Adrenal gland (tissue), 9 donors: ENCODE measurements at regions not wholly inside any gene's neighbourhood (a gene's known extent, or its start where the extent isn't known, plus 50 kb on each side); places are given as distances from the start of the nearest gene placed in this dataset.

Source experiments
- DNase-seq, 7 donors: peaks; one replicate each; pipeline ENCODE4 v3.0.0-alpha.2; 2019 to 2020
- H3K27ac ChIP-seq, 5 donors: fragments of 200-600 bp; sonication (generic) in 4 of 5; 1 replicate in 3 of 5; 2 replicates in 2 of 5; pipeline versions ENCODE4 v1.5.1 to v1.8.0; 2016 to 2020; ENCODE audit warnings: mild to moderate bottlenecking in 1 of 5
- H3K27me3 ChIP-seq: fragments of 200-600 bp; 2 replicates; pipeline ENCODE4 v1.8.0; 2021
- H3K36me3 ChIP-seq, 2 donors: fragments of 200-600 bp; replicated peaks in 1 of 2; 1 replicate in 1 of 2; 2 replicates in 1 of 2; pipeline versions ENCODE4 v1.5.1 to v1.8.0; 2018 to 2022
- H3K4me1 ChIP-seq, 2 donors: fragments of 200-600 bp; replicated peaks in 1 of 2; 1 replicate in 1 of 2; 2 replicates in 1 of 2; pipeline versions ENCODE4 v1.5.1 to v1.8.0; 2018 to 2021
- H3K4me3 ChIP-seq, 4 donors: fragments of 200-600 bp; sonication (generic) in 3 of 4; one replicate each; pipeline ENCODE4 v1.5.1; 2016 to 2018
- H3K9me3 ChIP-seq, 3 donors: fragments of 200-600 bp; sonication (generic) in 1 of 3; replicated peaks in 1 of 3; 1 replicate in 2 of 3; 2 replicates in 1 of 3; pipeline versions ENCODE4 v1.5.1 to v1.8.0; 2016 to 2021
- POLR2A ChIP-seq, 2 donors: fragments of 450-650 bp; IDR thresholded peaks; one replicate each; pipeline ENCODE4 v1.6.1; 2017; ENCODE audit warnings: antibody characterized with exemption in 2 of 2, mild to moderate bottlenecking in 2 of 2, moderate library complexity in 1 of 2
- WGBS, 4 donors: extraction: QIAGEN DNeasy Blood & Tissue Kit in 2 of 4; methylation state at CpG; one replicate each; pipeline versions ENCODE4 v1.1.5 to v1.1.7; 2013 to 2017; 5-methylcytosine and 5-hydroxymethylcytosine counted together
- intact Hi-C, 2 donors: fragments of 100-400 bp; cut with DNase I; formaldehyde crosslinking; loops; one replicate each; pipeline versions ENCODE4 v1.14.1 to v1.15.0; 2022 to 2023
- TF ChIP-seq, protein P1 (sequence below), 6 experiments: fragments of 450-650 bp in 4 of 6; fragments of 200-600 bp in 2 of 6; sonication (generic) in 1 of 6; IDR thresholded peaks; 1 replicate in 5 of 6; 2 replicates in 1 of 6; pipeline versions ENCODE4 v1.5.1 to v1.8.0; 2016 to 2021; ENCODE audit warnings: antibody characterized with exemption in 6 of 6, mild to moderate bottlenecking in 2 of 6, moderate library complexity in 1 of 6
- donor health status: healthy with polysubstance abuse.
- donor health status: Bipolar disorder and iron deficiency.
- donor health status: DM: yes; HTN: yes; CAD: no.
- donor health status: DM: no; HTN: no; CAD: no.
- donor health status: DM: no; HTN: no; CAD: no.

DNA sequence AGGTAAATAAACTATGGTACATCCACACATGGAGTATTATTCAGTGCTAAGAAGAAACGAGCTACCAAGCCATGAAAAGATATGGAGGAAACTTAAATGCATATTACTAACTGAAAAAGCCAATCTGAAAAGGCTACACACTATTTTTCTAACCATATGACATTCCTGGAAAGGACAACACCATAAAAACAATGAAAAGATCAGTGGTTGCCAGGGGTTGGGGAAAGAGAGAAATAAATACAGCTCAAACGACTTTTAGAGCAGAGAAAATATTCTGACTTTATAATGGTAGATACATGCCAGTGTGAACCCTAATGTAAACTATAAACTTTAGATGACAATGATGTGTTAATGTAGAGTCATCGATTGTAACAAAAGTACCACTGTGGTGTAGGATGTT lies 225.9 kb upstream of the BTBD3 start:
- H3K4me3 ChIP-seq: no peak overlapping the region
- peaks cover 0 to 7% of the 10 kb centered on the region in 2 donors for H3K4me1 ChIP-seq
- TF ChIP-seq, protein P1, sequence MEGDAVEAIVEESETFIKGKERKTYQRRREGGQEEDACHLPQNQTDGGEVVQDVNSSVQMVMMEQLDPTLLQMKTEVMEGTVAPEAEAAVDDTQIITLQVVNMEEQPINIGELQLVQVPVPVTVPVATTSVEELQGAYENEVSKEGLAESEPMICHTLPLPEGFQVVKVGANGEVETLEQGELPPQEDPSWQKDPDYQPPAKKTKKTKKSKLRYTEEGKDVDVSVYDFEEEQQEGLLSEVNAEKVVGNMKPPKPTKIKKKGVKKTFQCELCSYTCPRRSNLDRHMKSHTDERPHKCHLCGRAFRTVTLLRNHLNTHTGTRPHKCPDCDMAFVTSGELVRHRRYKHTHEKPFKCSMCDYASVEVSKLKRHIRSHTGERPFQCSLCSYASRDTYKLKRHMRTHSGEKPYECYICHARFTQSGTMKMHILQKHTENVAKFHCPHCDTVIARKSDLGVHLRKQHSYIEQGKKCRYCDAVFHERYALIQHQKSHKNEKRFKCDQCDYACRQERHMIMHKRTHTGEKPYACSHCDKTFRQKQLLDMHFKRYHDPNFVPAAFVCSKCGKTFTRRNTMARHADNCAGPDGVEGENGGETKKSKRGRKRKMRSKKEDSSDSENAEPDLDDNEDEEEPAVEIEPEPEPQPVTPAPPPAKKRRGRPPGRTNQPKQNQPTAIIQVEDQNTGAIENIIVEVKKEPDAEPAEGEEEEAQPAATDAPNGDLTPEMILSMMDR (IDR thresholded peaks at IDR 0.05): no peak
- TF ChIP-seq POLR2A (IDR thresholded peaks at IDR 0.05): no peak
- 72 to 78% (median 74%) methylated on average over 3 of the region's 3 CpGs for WGBS, 4 donors
- H3K9me3 ChIP-seq: no peaks in the 10 kb centered on the region
- intact Hi-C loops: no loop called here
- no peaks in the 10 kb centered on the region for H3K36me3 ChIP-seq
- H3K27ac ChIP-seq: no peak overlapping the region
- no peaks in the 10 kb centered on the region for H3K27me3 ChIP-seq
- DNase-seq: no peak

DNA sequence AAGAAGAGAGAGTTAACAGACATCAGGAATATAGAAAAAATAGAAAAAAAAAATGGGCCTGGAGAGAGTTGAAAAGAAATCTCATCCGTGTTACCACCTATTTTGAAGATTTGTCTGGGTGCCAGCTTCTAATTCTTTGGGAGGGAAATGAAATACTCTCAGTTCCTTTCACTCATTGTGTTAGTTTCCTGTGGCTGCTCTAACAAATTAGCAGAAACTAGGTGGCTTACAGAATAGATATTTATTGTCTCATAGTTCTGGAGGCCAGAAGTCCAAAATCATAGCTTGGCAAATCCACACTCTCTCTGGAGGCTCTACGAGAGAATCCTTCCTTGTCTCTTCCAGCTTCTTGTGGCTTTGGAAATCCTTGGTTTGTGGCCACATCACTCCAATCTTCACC lies 225.1 kb upstream of the BTBD3 start:
- no peak overlapping the region for H3K27ac ChIP-seq
- WGBS, 4 donors: 64 to 75% (median 69%) methylated on average over 2 of the region's 2 CpGs
- DNase-seq: no peak
- no peaks in the 10 kb centered on the region for H3K27me3 ChIP-seq
- no peaks in the 10 kb centered on the region for H3K4me1 ChIP-seq
- H3K9me3 ChIP-seq: no peaks in the 10 kb centered on the region
- TF ChIP-seq, protein P1 (IDR thresholded peaks at IDR 0.05): no peak
- no peak for TF ChIP-seq POLR2A (IDR thresholded peaks at IDR 0.05)
- H3K36me3 ChIP-seq: no peaks in the 10 kb centered on the region
- no peak overlapping the region for H3K4me3 ChIP-seq
- intact Hi-C loops: no loop called here

DNA sequence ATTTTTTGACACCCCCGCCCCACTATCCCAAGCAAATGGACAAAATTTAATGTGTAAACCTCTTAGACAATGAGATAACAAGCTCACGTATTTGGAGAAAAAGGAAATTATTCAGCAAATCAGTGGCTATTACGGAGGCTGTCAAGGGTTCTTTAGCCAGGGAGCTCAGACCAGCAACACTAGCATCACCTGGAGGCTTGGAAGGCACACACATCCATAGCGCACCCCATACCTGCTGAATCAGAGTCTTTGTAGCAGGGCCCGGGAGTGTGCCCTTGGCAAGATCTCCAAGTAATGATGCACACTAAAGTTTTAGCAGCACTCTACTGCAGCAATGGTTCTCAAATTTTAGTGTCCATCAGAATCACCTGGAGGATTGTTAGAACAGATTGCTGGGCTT lies 223.2 kb upstream of the BTBD3 start:
- TF ChIP-seq POLR2A (IDR thresholded peaks at IDR 0.05): no peak
- TF ChIP-seq, protein P1 (IDR thresholded peaks at IDR 0.05): no peak
- DNase-seq: no peak
- intact Hi-C loops: no loop called here
- no peaks in the 10 kb centered on the region for H3K9me3 ChIP-seq
- H3K27ac ChIP-seq: no peak overlapping the region
- H3K36me3 ChIP-seq: no peaks in the 10 kb centered on the region
- H3K4me1 ChIP-seq: no peaks in the 10 kb centered on the region
- no peaks in the 10 kb centered on the region for H3K27me3 ChIP-seq
- 91 to 94% (median 93%) methylated on average over 5 of the region's 5 CpGs for WGBS, 4 donors
- no peak overlapping the region for H3K4me3 ChIP-seq

DNA sequence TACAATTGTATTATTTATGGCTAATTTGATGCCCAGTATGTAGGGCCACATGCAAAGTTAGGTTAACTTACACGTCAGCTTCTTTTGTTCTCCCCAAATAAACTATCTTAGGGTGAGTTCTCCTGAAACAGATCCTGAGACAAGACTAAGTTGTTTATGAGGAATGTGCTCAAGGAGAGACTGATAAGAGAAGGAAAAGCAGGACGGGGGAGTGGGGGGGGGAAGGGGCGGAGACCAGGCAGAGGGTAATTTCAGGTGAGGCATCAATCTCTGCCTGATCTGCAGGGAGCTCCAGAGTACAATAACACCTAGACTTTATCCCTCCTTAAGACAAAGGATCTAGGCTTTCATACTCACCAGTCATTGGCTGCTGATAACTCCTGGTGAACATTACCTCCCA lies 220.6 kb upstream of the BTBD3 start:
- Histone ChIP-seq H3K4me3 (no peak overlapping the region), H3K27ac (no peak overlapping the region), H3K4me1 (no peaks in the 10 kb centered on the region), H3K9me3 (no peaks in the 10 kb centered on the region), H3K27me3 (no peaks in the 10 kb centered on the region), H3K36me3 (no peaks in the 10 kb centered on the region)
- WGBS, 4 donors: 72 to 83% (median 76%) methylated on average over 3 of the region's 3 CpGs
- no peak for DNase-seq
- TF ChIP-seq POLR2A (IDR thresholded peaks at IDR 0.05): no peak
- TF ChIP-seq, protein P1 (IDR thresholded peaks at IDR 0.05): no peak
- intact Hi-C loops: no loop called here
